ENCODE measurements at regions not wholly inside any gene's neighbourhood (a gene's known extent, or its start where the extent isn't known, plus 50 kb on each side); places are given as distances from the start of the nearest gene placed in this dataset.

GRCh38 chrX:46407753-46408130 is 137.5 kb downstream of the ZNF674 start:
- H3K4me3 ChIP-seq (ENCODE audit: low read depth, low read length): no peak overlapping the region
- DNase-seq (ENCODE audit: low read depth): peak; percentile 21
- TF ChIP-seq, protein P1, sequence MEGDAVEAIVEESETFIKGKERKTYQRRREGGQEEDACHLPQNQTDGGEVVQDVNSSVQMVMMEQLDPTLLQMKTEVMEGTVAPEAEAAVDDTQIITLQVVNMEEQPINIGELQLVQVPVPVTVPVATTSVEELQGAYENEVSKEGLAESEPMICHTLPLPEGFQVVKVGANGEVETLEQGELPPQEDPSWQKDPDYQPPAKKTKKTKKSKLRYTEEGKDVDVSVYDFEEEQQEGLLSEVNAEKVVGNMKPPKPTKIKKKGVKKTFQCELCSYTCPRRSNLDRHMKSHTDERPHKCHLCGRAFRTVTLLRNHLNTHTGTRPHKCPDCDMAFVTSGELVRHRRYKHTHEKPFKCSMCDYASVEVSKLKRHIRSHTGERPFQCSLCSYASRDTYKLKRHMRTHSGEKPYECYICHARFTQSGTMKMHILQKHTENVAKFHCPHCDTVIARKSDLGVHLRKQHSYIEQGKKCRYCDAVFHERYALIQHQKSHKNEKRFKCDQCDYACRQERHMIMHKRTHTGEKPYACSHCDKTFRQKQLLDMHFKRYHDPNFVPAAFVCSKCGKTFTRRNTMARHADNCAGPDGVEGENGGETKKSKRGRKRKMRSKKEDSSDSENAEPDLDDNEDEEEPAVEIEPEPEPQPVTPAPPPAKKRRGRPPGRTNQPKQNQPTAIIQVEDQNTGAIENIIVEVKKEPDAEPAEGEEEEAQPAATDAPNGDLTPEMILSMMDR (IDR thresholded peaks at IDR 0.05; ENCODE audit: insufficient read depth, low read length): no peak

- no peak overlapping the region for H3K4me3 ChIP-seq (ENCODE audit: low read depth, low read length)
- TF ChIP-seq, protein P1 (IDR thresholded peaks at IDR 0.05; ENCODE audit: insufficient read depth, low read length): no peak
- DNase-seq (ENCODE audit: low read depth): no peak
Measured at GRCh38 chrX:46407036-46407752, 138.0 kb downstream of the ZNF674 start.

DNA sequence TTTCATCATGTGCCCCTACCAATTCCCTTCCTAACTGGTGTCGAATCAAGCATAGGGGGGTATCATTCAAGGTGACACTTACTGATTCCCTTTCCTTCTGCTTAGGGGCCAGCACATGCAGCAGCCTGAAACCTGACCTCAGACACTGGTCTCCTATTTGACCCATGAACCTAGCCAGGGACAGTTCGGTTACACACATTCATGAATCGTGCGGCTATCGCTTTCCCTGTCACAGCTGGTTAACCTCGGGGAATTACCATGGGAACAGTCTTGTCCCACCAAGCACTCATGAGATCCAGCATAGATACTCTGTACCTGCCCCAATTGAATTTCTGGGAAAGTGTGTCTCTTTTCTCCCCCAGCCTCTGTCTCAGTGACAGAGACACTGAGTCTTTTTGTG is 140.4 kb downstream of the ZNF674 start:
- no peak for DNase-seq (ENCODE audit: low read depth)
- no peak overlapping the region for H3K4me3 ChIP-seq (ENCODE audit: low read depth, low read length)
- TF ChIP-seq, protein P1 (IDR thresholded peaks at IDR 0.05; ENCODE audit: insufficient read depth, low read length): no peak

GRCh38 chrX:46400530-46401443 is 144.4 kb downstream of the ZNF674 start:
- TF ChIP-seq, protein P1 (IDR thresholded peaks at IDR 0.05; ENCODE audit: insufficient read depth, low read length): no peak
- no peak overlapping the region for H3K4me3 ChIP-seq (ENCODE audit: low read depth, low read length)
- DNase-seq (ENCODE audit: low read depth): no peak

DNA sequence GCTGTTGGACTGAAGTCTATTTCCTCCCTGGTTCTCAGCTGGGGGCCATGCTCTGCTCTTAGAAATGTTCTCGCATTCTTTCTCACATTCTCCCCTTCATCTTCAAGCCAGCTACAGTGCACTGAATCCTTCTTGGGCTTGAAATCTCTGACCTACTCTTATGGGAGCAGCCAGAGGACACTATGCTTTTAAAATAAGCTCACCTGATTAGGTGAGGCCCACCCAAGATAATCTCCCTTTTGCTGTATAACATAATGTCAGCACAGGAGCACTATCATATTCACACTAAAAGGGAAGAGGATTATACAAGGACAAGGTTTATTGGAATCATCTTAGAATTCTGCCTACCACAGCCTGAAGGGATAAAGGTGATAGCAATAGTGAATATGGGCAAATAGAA is 146.3 kb downstream of the ZNF674 start:
- H3K4me3 ChIP-seq (ENCODE audit: low read depth, low read length): no peak overlapping the region
- DNase-seq (ENCODE audit: low read depth): no peak
- TF ChIP-seq, protein P1 (IDR thresholded peaks at IDR 0.05; ENCODE audit: insufficient read depth, low read length): no peak

DNA sequence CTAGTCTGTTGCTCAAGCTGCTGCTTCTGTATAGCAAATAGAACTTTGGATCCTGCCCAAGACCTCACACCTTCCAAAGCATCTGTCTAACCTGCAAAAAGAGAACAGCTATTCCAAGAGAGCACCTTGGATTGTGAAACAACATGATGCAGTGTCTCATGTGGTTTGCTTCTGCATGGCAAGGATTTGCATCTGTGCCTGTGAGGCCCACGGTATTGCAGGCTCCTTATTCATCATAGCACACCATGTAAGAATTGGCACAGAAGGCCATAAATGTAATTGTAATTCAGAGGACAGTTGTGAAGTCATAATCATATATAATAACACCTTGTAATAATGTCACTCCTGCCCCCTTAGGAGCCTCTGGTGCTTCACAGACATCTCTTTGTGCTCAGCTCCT is 147.1 kb downstream of the ZNF674 start:
- no peak for DNase-seq (ENCODE audit: low read depth)
- TF ChIP-seq, protein P1 (IDR thresholded peaks at IDR 0.05; ENCODE audit: insufficient read depth, low read length): no peak
- H3K4me3 ChIP-seq (ENCODE audit: low read depth, low read length): no peak overlapping the region
